GM06990 (cell line): ENCODE measurements at regions not wholly inside any gene's neighbourhood (a gene's known extent, or its start where the extent isn't known, plus 50 kb on each side); places are given as distances from the start of the nearest gene placed in this dataset.

ENCODE experiments used
- DNase-seq: peaks from one replicate; pipeline ENCODE4 v3.0.0-alpha.2; 2011; ENCODE audit not compliant: insufficient read length; ENCODE audit errors: extremely low read depth
- H3K27me3 ChIP-seq: replicated peaks from 2 replicates; pipeline ENCODE4 v1.6.0; 2011; ENCODE audit warnings: low read length; ENCODE audit not compliant: control insufficient read depth, insufficient read depth
- H3K36me3 ChIP-seq: 2 replicates; pipeline ENCODE4 v1.5.1; 2011; ENCODE audit warnings: low read length; ENCODE audit not compliant: control insufficient read depth, insufficient read depth
- H3K4me3 ChIP-seq: replicated peaks from 2 replicates; pipeline ENCODE4 v1.5.1; 2011; ENCODE audit warnings: low read depth, mild to moderate bottlenecking, control low read depth, low read length
- CTCF ChIP-seq: IDR thresholded peaks from 2 replicates; pipeline ENCODE4 v1.5.1; 2011; ENCODE audit warnings: low read length, control low read depth, mild to moderate bottlenecking, inconsistent platforms; ENCODE audit not compliant: insufficient read depth, poor library complexity, severe bottlenecking

GRCh38 chr20:62554898-62555641 lies 79.3 kb upstream of the GATA5 start:
- no peak for DNase-seq
- TF ChIP-seq CTCF: no peak
- Histone ChIP-seq H3K4me3 (no peak overlapping the region), H3K27me3 (no peaks in the 10 kb centered on the region; the same call in none of the 2 replicates), H3K36me3 (no peaks in the 10 kb centered on the region)

GRCh38 chr20:62555642-62556420 lies 80.0 kb upstream of the GATA5 start:
- no peak for DNase-seq
- Histone ChIP-seq H3K36me3 (no peaks in the 10 kb centered on the region), H3K27me3 (peaks cover 1% of the 10 kb centered on the region), H3K4me3 (no peak overlapping the region)
- TF ChIP-seq CTCF: no peak

- no peaks in the 10 kb centered on the region for H3K36me3 ChIP-seq
- DNase-seq: no peak
- TF ChIP-seq CTCF: no peak
- no peak overlapping the region for H3K4me3 ChIP-seq
- H3K27me3 ChIP-seq: peaks cover 2% of the 10 kb centered on the region
Measured at GRCh38 chr20:62557462-62557861, 81.7 kb upstream of the GATA5 start.

- H3K36me3 ChIP-seq: no peaks in the 10 kb centered on the region
- H3K27me3 ChIP-seq: peaks cover 2% of the 10 kb centered on the region
- TF ChIP-seq CTCF: no peak
- DNase-seq: no peak
- H3K4me3 ChIP-seq: no peak overlapping the region
Measured at GRCh38 chr20:62557999-62558408, 82.2 kb upstream of the GATA5 start.

- Histone ChIP-seq H3K27me3 (peaks cover 2% of the 10 kb centered on the region), H3K4me3 (no peak overlapping the region), H3K36me3 (no peaks in the 10 kb centered on the region)
- DNase-seq: no peak
- TF ChIP-seq CTCF: no peak
Measured at GRCh38 chr20:62558779-62559178, 83.0 kb upstream of the GATA5 start.
